HuH-7.5 (cell line): ENCODE measurements at regions not wholly inside any gene's neighbourhood (a gene's known extent, or its start where the extent isn't known, plus 50 kb on each side); places are given as distances from the start of the nearest gene placed in this dataset.
"Not testable (repeated sequence)": the region's sequence is repeated elsewhere in the genome, so short reads cannot be mapped to it uniquely, and the experiment has no call there.

Experiments
- DNase-seq: peaks from one replicate; pipeline ENCODE4 v3.0.0; 2011; ENCODE audit warnings: low spot score

DNA sequence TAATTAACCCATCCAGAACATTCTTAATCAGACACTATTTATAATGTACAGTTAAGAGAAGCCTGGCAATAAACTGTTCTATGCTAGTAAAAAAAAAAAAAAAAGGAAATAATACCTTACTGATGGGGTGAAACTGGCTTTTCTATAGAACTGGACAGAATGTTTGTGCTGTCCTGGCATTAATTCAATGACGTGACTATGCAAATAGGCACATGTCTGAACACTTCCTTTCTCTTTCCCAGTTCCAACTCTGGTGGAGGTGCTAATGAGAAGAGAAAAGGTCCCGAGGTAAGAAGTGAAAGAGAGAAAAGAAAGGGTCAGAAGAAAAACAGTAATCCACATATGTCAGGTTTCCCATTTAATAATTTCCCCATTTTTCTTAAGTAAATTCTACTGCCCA lies 508.4 kb downstream of the ZEB2 start:
- DNase-seq: no peak

DNA sequence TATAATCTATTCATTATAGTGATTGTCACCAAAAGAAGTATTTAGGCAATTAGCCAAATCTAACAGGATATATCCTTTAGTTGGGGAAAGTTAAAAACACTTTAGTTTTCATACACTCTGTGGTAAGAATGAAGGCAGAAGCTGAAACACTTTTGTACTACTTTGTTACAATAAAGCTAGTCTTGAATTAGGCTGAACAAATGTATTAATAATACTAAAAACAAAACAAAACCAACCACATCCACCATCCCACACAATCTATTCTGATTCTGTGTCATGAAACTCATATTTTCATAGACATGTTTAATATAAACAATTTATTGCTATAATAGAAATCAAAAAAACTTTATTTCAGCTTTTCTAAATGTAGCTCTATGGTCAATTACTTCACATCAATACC lies 508.8 kb downstream of the ZEB2 start:
- DNase-seq: no peak

DNA sequence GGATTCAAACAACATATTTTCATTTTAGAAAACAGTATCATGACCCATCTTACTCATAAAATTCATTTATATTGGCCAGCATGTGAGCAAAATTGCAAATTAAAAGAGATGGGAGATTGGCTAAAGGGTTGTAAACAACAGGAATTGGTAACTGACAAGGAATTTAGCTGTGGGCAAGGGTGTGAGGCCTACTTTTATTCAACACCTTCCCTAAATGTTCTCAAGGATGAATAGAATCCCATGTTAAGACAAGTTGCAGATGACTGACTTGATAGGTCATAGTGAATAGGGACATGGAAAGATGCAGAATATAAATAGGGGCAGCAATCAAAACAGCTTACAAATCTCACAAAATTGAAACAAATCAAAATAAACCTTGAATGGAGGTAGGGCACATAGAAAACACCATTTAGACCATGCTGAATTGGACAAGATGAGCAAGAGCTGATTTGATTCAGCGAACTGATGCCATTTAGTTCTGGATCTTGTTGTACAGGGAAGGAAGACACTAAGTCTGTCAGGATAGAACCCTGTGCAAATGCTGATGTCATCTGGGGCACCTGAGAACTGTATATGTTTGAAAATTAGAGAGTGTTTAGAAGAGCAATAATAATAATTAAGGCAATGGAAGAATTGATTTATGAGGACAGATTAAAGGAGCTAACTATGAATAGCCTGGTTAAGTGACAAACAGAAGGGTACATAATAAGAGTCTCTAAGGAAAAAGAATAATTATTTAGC lies 509.7 kb downstream of the ZEB2 start:
- DNase-seq: no peak

DNA sequence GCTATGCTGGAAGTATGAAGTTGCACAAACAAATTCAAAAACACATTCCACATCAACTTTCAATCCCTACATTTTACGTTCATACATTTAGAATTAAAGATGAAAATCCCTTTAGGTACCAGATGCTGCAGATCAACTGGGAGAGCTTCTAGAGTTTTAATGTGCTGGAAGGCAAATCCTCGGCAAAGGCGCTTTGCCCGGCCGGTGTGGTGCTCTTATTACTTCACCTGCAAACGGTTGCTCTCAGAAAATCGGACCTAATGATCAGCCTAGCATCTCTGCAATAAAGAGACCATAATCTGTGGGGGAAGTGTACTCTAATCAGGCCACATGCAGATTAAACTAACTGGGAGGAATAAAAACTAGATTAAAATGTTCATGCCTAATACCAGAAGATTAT lies 513.8 kb downstream of the ZEB2 start:
- no peak for DNase-seq

DNA sequence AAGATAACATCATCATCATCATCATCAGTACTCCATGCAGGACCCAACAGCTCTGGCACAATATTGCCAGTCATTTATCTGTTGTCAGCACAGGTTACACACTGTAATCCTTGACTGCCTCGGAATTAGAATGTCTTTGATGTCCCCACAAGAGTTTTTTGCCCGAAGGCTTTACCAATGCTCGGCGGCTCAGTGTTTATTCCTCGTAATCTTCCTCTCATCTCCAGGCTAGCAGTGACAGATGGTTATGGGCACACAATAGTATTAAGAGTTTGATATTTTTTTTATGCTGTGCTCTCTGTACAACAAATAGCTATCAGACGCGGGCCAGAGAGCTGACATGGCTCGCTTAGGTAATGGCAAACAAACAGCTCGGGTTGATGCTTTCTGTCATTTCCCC lies 515.2 kb downstream of the ZEB2 start:
- no peak for DNase-seq

DNA sequence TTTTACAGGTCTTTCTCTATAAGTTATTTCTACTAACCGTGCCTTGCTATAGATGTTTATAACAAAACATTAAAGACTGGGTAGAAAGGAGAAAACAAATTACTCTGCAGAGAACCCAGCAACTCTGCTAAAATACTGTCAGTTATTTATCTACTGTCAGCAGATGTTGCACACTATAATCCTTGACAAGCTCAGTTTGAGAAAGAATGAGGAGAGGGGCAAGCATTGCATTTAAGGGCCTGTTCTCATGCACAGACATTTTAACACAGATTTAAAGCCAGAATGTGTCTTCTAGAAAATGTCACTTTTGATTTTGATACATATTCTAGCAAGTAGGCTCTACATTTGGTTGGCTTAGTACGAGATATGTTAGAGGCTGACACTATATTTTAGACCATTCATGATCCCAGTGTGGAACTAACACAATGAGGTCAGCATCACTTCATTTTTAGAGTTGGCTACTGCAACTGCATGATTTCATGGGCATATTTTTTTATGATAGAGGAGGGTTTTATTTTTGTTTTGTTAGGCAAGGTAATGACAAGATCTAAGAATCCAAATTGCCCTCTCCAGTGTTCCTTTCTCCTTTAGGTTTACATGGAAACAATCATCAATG lies 516.4 kb downstream of the ZEB2 start:
- DNase-seq: no peak

DNA sequence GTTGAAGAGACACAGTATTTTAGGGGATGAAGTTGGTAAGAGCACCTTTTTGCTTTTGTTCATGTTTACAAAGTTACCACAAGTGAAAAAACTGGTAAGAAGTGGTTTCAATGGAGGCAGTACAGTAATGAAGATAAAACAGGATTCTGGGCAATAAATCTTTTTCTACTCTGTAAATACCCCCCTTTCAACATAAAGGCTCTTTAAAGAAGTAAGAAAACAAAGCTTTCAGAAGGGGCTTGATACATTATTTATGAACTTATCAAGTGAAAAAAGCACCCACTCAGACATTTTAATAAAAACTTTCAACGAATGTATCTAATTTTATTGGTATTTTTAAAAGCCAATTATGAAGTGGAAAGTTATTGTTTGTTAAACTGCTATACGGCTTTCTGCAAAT lies 522.9 kb downstream of the ZEB2 start:
- DNase-seq: no peak

DNA sequence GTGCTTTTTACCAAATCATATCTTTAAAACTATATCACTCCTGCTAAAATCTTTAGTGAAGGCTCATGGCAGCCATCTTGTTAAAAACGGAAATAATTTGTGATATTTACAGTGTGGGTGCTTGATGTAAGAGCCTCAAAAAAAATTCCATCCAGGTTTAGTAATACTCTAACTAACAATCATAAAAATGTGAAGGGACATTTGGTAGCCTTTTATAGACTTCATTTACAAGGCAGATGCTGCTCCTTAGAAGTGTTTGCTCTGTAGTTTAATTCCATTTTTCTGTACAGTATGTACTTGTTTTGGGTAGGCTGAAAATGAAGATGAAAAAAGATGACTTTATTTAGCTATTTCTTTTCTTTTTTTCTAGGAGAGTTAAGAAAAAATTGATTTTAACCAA lies 525.0 kb downstream of the ZEB2 start:
- DNase-seq: no peak

DNA sequence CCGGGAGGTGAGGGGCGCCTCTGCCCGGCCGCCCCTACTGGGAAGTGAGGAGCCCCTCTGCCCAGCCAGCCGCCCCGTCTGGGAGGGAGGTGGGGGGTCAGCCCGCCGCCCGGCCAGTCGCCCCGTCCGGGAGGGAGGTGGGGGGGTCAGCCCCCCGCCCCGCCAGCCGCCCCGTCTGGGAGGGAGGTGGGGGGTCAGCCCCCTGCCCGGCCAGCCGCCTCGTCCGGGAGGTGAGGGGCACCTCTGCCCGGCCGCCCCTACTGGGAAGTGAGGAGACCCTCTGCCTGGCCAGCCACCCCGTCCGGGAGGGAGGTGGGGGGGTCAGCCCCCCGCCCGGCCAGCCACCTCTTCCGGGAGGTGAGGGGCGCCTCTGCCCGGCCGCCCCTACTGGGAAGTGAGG lies 528.3 kb downstream of the ZEB2 start:
- not testable (repeated sequence) for DNase-seq

DNA sequence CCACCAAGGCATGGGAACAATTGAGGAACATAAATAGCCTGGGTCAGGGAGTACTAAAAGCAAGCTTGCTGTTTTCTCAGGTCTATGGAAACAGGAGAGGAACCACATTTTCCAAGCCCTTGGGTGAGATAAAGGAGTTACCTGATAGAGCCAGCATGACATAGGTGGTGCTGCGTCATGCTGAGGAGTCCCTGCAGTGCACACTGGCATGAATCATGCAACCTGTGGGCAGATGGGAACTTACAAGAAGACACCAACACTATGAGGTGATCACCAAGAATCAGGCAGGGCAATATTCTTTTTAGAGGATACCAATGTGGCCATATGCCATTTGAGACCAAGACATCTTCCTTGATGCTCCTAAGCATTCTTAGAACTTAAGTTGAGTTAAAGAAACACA lies 531.8 kb downstream of the ZEB2 start:
- no peak for DNase-seq

DNA sequence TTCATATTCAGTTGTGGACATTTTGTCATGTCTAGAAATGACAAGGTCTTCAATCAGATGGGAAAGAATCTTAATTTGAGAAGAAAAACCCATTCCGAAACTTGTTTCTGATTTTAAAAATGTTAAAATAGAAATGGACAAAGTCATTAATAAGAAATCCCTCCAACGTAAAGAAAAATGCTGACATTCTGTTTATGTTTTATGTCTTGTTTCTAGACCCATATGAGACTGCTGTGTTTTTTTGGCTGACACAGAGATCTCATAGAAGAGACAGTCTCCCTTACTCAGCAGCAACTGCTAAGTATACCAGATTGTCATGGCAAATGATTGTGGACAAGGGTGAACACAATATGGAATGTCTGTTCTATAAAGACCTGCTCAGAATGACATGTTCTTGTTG lies 538.5 kb downstream of the ZEB2 start:
- DNase-seq: no peak

DNA sequence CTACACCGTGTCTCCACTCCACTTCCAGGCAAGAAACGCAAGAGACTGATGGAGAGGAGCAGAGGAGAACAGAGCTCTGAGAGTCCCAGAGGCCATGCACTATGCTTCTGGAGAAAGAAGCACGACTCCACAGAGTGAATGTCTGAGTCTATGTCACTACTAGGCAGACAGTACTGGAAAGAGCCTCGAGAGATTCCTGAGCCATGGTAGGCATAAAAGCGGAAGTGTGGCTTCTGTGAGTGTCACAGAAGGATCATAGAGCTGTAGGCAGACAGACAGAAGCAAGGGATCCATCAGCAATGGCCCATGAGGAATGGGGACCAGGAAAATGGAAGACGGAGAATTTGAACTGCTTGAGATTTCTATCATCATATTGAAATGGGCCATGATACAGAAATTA lies 542.6 kb downstream of the ZEB2 start:
- no peak for DNase-seq

DNA sequence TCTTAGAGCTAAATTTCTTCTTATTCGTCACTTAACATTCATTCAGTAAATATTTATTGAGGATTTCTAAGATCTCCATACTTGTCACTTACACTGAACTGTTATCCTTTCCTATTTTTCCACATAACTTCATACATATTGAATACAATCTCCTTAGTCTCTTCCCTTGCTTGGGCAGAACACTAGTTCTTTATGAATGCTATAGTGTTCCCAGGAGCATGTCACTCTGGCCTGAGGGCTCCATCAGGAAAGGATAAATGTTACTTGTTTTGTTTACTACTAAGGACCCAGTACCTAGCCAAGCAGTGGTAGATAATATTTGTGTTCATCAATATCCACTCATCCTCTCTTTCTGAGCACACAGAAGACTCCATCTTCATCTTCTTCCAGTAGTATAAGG lies 544.7 kb downstream of the ZEB2 start:
- no peak for DNase-seq

DNA sequence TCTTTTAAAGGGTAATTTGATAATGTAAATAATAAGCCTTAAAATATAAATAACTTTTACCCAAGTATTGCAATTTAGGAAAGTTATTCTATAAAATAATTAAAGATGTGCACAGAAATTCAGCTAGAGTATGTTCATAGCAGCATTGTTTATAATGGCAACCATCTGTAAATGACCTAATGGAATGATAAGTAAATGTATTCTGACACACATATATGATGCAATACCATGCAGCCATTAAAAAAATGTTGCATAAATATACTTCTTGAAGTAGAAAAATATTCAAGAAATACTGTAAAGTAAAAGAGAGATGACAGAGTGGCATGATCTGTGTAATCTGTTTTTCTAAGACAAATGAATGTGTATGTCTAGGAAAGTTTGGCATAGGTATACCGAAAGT lies 545.7 kb downstream of the ZEB2 start:
- DNase-seq: no peak

DNA sequence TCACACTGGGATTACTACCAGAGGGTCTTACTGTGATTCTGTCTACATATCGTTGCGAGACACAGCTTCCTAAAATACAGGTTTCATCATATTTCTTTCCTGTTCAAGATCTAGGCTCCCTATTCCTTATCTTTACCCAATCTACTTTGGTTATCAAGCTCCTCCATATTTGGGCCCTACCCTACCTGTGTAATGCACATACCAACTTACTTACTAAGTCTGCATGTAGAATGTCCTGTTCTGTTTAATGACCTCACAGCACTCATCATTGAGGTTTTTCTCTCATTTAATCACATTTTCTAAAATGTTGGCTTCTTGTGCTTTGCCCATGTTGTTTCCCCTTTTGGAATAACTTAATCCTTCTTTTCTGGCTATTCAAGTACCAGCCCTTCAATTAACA lies 551.1 kb downstream of the ZEB2 start:
- DNase-seq: no peak

DNA sequence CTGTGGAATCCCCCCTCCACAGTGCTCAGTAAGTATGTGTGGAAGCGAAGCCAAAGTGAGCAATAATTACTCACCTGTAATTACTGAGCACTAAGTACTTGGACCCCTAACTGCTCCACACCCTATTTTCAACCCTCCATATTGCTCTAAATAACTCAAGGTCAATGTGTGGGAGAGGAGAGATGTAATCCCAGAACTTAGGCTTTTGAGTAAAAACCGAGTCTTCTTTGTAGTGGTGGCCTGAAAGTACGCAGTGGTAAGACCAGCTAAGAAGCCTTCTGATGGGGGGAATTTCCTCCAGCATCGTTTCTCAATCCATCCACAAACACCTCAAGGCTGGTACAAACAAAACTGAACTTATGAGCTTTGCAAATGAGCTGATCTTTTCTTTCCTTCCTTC lies 551.6 kb downstream of the ZEB2 start:
- no peak for DNase-seq

DNA sequence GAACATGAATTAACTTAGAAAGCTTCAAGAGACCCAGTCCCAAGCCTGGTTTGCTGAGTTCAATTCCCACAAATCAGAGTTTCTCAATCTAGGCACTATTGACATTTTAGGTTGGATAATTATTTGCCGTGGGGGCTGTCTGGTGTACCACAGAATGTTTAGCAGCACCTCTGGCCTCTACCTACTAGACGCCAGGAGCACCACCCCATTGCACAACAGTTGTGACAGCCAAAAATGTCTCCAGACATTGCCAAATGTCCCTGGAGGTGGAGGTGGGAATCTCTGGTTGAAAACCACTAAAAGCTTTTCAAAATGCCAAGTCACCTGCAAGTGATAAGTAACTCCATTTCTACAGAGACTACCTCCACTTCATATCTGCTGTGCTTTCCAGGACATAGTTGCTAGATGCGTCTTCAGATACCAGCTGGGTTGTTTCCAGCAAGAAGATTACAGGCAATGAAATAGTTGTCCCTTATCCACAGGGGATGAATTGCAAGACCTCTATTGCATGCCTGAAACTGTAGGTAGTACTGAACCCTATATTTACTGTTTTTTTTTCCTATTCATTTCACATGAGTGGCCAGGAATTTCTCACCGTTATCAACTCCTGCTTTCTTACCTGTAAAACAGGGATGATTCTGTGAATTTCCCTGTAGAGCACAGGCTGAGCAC lies 554.3 kb downstream of the ZEB2 start:
- DNase-seq: no peak

DNA sequence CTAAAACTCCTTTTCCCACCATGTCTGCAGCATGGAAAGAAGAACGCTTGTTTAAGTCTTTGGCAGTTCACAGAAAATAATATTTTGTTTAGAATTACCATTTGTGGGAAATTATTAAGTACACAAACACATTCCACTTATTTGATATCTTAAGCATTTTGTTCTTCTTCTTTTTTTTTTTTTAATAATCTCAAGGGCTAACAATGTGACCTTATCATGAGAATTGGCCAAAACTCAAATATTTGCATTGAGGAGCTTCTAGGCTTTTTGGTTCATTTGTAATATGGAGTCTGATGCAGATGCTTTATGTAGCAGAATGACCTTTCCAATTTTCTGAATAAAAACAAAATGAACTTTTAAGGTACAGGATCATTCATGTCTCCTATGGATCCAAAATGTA lies 555.0 kb downstream of the ZEB2 start:
- DNase-seq: no peak

DNA sequence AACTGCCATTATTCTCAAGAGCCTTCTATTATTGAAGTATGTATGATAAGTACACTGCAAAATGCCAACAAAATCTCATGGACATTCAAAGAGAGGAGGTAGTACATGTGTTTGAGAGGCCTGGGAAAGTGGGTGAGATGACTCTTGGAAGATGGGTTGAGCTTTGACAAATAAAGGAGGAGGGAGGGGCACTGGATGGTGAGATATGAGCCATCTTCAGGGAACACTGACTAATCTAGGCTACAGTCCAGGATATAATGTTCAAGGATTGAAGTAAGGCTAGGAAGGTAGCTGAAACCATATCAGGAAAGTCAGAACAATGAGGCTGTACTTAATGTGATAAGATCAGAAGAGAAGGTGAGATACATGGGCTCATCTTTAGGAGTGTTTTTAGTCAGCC lies 559.7 kb downstream of the ZEB2 start:
- no peak for DNase-seq

DNA sequence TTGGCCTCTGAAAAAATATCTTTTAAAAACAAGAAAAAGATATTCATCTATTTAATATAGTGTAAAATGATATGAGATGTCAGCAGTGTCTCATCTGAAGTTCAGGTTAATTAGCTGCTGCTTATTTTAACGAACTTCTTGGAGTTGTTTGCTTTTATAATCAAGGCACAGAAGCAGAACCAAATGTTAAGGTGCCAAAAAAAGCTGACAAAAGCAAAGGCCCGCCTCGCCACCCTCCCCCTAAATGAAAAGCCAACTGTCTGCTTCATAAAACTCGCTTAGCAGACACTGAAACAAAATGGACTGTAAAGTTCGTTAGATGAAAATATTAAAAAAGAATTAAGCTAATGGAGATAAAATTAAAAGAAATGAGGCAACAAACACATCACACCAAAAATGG lies 562.6 kb downstream of the ZEB2 start:
- DNase-seq: no peak

DNA sequence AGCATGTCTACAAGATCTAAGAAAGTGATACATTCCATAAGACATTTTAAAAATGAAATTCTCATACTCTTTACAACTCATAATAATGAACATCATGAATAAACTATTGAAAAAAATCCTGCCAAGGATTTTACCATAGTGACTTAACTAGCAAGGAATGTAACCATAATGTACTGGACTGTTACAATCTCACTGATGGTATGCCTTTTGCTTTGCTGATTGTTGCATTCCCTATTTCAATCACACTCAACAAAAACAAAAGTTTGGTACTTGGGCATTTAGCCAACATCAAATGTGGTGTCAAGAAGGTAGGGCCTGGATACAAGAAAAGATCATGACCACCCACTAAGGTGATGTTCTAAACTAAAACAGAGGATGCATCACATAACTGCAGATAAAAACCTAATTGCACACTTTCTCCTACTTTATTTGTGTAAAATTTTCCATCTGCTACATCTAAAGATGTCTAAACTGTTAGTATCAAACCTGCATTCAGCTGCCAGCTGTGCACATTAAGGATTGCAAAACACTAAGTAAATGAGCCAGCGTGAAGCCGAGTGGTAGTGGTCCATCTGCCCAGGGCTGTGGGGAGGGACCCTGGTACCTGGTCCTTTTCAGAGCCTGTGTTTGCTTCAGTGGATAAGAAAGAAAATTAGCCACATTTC lies 564.4 kb downstream of the ZEB2 start:
- no peak for DNase-seq

DNA sequence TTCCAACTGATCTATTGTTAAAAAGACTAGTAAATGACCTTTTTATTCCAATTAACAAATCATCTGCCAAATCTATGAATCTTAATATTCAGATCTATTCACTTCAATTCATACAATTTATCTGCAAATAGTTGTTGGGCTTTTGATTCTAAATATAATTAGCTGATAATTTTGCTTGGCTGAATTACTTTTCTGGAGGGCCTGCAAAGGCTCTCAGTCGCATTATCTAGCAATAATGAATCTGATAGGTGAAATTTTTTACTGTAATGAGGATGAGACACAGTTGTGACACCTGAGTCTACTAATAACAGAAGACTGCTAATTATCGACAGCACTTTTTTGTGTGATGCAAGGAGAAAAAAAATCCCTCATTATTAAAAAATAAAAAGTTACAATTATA lies 565.1 kb downstream of the ZEB2 start:
- DNase-seq: no peak

DNA sequence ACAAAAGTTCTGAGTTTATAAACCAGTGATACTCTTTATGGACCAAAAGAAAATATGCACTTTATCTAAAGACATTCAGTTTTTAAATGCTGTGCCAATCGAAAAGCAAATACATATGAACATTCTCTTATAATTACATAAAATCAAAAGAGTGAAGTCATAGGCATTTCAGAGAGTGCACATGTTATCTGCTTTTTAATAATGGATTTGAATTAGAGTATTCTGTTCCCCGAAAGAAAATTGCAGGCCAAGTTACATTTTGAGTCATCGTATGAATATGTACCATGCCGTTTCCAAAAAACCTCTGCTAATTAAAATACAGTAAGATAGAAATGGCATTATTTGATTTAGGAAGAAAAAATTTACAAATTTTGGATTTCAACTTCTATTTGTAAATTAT lies 565.7 kb downstream of the ZEB2 start:
- DNase-seq: no peak
